SK-N-SH (cell line): ENCODE measurements at regions not wholly inside any gene's neighbourhood (a gene's known extent, or its start where the extent isn't known, plus 50 kb on each side); places are given as distances from the start of the nearest gene placed in this dataset.

Experiments used
- CTCF ChIA-PET: fragments of 300-600, 350-600 bp; formaldehyde crosslinking; extraction: SDS; loops from one replicate; lab custom pipeline; 2021; lab: Yijun Ruan, JAX
- POLR2A ChIA-PET: fragments of 350-600 bp; sonication (Branson Sonifier 250); formaldehyde crosslinking; extraction: SDS; loops from one replicate; lab custom pipeline; 2020; ENCODE audit warnings: antibody characterized with exemption, inconsistent platforms; lab: Yijun Ruan, JAX
- DNase-seq: peaks from one replicate; pipeline ENCODE4 v3.0.0; 2012
- H2AFZ ChIP-seq: fragments of 200-600 bp; sonication (generic); 2 replicates; pipeline ENCODE4 v1.8.1; 2016; ENCODE audit warnings: antibody characterized with exemption, mild to moderate bottlenecking, low read depth
- H3F3A ChIP-seq: fragments of 200-600 bp; sonication (generic); replicated peaks from 2 replicates; pipeline ENCODE3; 2016; ENCODE audit warnings: antibody characterized with exemption, mild to moderate bottlenecking; ENCODE audit not compliant: insufficient read depth
- H3K27ac ChIP-seq, 2 experiments: fragments of 200-500 bp in 1 of 2; fragments of 200-600 bp in 1 of 2; sonication (Bioruptor generic) in 1 of 2; sonication (generic), shearing (Covaris generic) in 1 of 2; 2 replicates each; pipeline versions ENCODE4 v1.5.1 to v1.6.1; 2014 to 2016; ENCODE audit warnings: low read depth in 2 of 2, inconsistent platforms in 1 of 2, low read length in 1 of 2, mild to moderate bottlenecking in 1 of 2, mixed read lengths in 1 of 2
- H3K27me3 ChIP-seq: fragments of 200-600 bp; sonication (generic), shearing (Covaris generic); 2 replicates; pipeline ENCODE4 v1.6.1; 2016; ENCODE audit warnings: mixed run types; ENCODE audit not compliant: insufficient read depth
- H3K36me3 ChIP-seq, 2 experiments: fragments of 200-500 bp in 1 of 2; fragments of 200-600 bp in 1 of 2; sonication (Bioruptor generic) in 1 of 2; sonication (generic) in 1 of 2; replicated peaks in 1 of 2; 2 replicates each; pipeline versions ENCODE3 to v1.5.1; 2014 to 2016; ENCODE audit warnings: low read length in 1 of 2, mild to moderate bottlenecking in 1 of 2; ENCODE audit not compliant: insufficient read depth in 2 of 2, control insufficient read depth in 1 of 2
- H3K4me1 ChIP-seq, 2 experiments: fragments of 200-500 bp in 1 of 2; fragments of 200-600 bp in 1 of 2; sonication (Bioruptor generic) in 1 of 2; sonication (generic), shearing (Covaris generic) in 1 of 2; 2 replicates each; pipeline versions ENCODE4 v1.5.1 to v1.6.1; 2014 to 2016; ENCODE audit warnings: low read depth in 1 of 2, low read length in 1 of 2, mixed run types in 1 of 2; ENCODE audit not compliant: insufficient read depth in 2 of 2, control insufficient read depth in 1 of 2
- H3K4me2 ChIP-seq: fragments of 200-600 bp; sonication (generic), shearing (Covaris generic); 2 replicates; pipeline ENCODE4 v1.6.1; 2017; ENCODE audit warnings: mixed run types
- H3K4me3 ChIP-seq, 2 experiments: fragments of 200-500 bp in 1 of 2; fragments of 200-600 bp in 1 of 2; sonication (Bioruptor generic) in 1 of 2; sonication (generic), shearing (Covaris generic) in 1 of 2; 2 replicates each; pipeline versions ENCODE4 v1.5.1 to v1.8.1; 2014 to 2016; ENCODE audit warnings: low read depth in 2 of 2, inconsistent platforms in 1 of 2, low read length in 1 of 2, mild to moderate bottlenecking in 1 of 2, mixed read lengths in 1 of 2, moderate library complexity in 1 of 2
- H3K79me2 ChIP-seq: fragments of 200-600 bp; sonication (generic); 2 replicates; pipeline ENCODE4 v1.8.1; 2017; ENCODE audit warnings: mild to moderate bottlenecking; ENCODE audit not compliant: insufficient read depth
- H3K9ac ChIP-seq: fragments of 200-600 bp; sonication (generic); 2 replicates; pipeline ENCODE4 v1.6.1; 2017; ENCODE audit warnings: mixed run types
- H3K9me2 ChIP-seq: fragments of 200-600 bp; sonication (generic); 2 replicates; pipeline ENCODE4 v1.6.1; 2017; ENCODE audit warnings: mixed run types
- H3K9me3 ChIP-seq: fragments of 200-600 bp; sonication (generic); 2 replicates; pipeline ENCODE4 v1.6.1; 2017; ENCODE audit warnings: mixed run types, mild to moderate bottlenecking, moderate library complexity
- H4K20me1 ChIP-seq: fragments of 200-600 bp; sonication (generic); 2 replicates; pipeline ENCODE4 v1.6.1; 2017; ENCODE audit warnings: mild to moderate bottlenecking, mixed run types; ENCODE audit not compliant: insufficient read depth
- CHD2 ChIP-seq: fragments of 150-350 bp; IDR thresholded peaks from 2 replicates; pipeline ENCODE4 v1.6.1; 2018; ENCODE audit warnings: low read length; ENCODE audit not compliant: partially characterized antibody
- FOSL2 ChIP-seq: IDR thresholded peaks from 2 replicates; pipeline ENCODE4 v1.4.0; 2012; ENCODE audit warnings: low read depth, mild to moderate bottlenecking, moderate library complexity, borderline replicate concordance
- FOXJ3 ChIP-seq: sonication (generic); formaldehyde crosslinking; IDR thresholded peaks from 2 replicates; pipeline ENCODE4 v1.5.1; 2020; ENCODE audit warnings: mild to moderate bottlenecking, missing genetic modification reagents
- FOXM1 ChIP-seq: IDR thresholded peaks from 2 replicates; pipeline ENCODE4 v1.4.0; 2012; ENCODE audit warnings: low read depth, mild to moderate bottlenecking
- GABPA ChIP-seq: IDR thresholded peaks from 2 replicates; pipeline ENCODE4 v1.4.0; 2012; ENCODE audit warnings: low read depth, mild to moderate bottlenecking
- JUND ChIP-seq: IDR thresholded peaks from 2 replicates; pipeline ENCODE4 v1.4.0; 2012
- MEF2A ChIP-seq: IDR thresholded peaks from 2 replicates; pipeline ENCODE4 v1.4.0; 2012; ENCODE audit warnings: low read depth, borderline replicate concordance
- NRF1 ChIP-seq: IDR thresholded peaks from 2 replicates; pipeline ENCODE4 v1.6.1; 2012; ENCODE audit warnings: low read depth, mild to moderate bottlenecking, low read length
- POLR2AphosphoS5 ChIP-seq: IDR thresholded peaks from 2 replicates; pipeline ENCODE4 v1.6.1; 2012; ENCODE audit warnings: low read depth, low read length
- RAD21 ChIP-seq: IDR thresholded peaks from 2 replicates; pipeline ENCODE4 v1.6.1; 2012; ENCODE audit warnings: mild to moderate bottlenecking, low read length
- RCOR1 ChIP-seq: fragments of 150-350 bp; IDR thresholded peaks from 2 replicates; pipeline ENCODE4 v1.6.1; 2017; ENCODE audit warnings: antibody characterized with exemption, low read length
- REST ChIP-seq: IDR thresholded peaks from 2 replicates; pipeline ENCODE4 v1.6.1; 2012; ENCODE audit warnings: mild to moderate bottlenecking, low read depth, low read length, moderate library complexity
- SIN3A ChIP-seq: IDR thresholded peaks from 2 replicates; pipeline ENCODE4 v1.6.1; 2012; ENCODE audit warnings: low read depth, mild to moderate bottlenecking, low read length, moderate library complexity, borderline replicate concordance
- TAF1 ChIP-seq: IDR thresholded peaks from 2 replicates; pipeline ENCODE4 v1.6.1; 2012; ENCODE audit warnings: low read depth, mild to moderate bottlenecking, low read length, moderate library complexity, borderline replicate concordance
- TCF12 ChIP-seq: IDR thresholded peaks from 2 replicates; pipeline ENCODE4 v1.4.0; 2012
- TEAD4 ChIP-seq: IDR thresholded peaks from 2 replicates; pipeline ENCODE4 v1.4.0; 2012; ENCODE audit warnings: mild to moderate bottlenecking, borderline replicate concordance; ENCODE audit not compliant: insufficient read depth
- YY1 ChIP-seq: IDR thresholded peaks from 2 replicates; pipeline ENCODE4 v1.4.0; 2012; ENCODE audit warnings: low read depth, mild to moderate bottlenecking
- ZBTB33 ChIP-seq: IDR thresholded peaks from 2 replicates; pipeline ENCODE4 v1.4.0; 2012; ENCODE audit warnings: low read depth, borderline replicate concordance
- WGBS: methylation state at CpG from one replicate; pipeline ENCODE4 v1.1.6; 2017; ENCODE audit warnings: low lambda C conversion rate; 5-methylcytosine and 5-hydroxymethylcytosine counted together
- TF ChIP-seq, protein P1 (sequence below): IDR thresholded peaks from 2 replicates; pipeline ENCODE4 v1.4.0; 2012; ENCODE audit warnings: low read depth, borderline replicate concordance
- TF ChIP-seq, protein P2 (sequence below): fragments of 150-350 bp; IDR thresholded peaks from 2 replicates; pipeline ENCODE4 v1.6.1; 2017; ENCODE audit warnings: antibody characterized with exemption, low read length, low read depth, borderline replicate concordance
- TF ChIP-seq, protein P3 (sequence below): fragments of 150-350 bp; IDR thresholded peaks from 2 replicates; pipeline ENCODE4 v1.6.1; 2016; ENCODE audit warnings: mild to moderate bottlenecking, low read depth, low read length

- TF ChIP-seq FOSL2 (no peak), RCOR1 (no peak), FOXM1 (no peak)
Measured at GRCh38 chr5:74138721-74139120, 501.8 kb downstream of the ENC1 start (continued).

DNA sequence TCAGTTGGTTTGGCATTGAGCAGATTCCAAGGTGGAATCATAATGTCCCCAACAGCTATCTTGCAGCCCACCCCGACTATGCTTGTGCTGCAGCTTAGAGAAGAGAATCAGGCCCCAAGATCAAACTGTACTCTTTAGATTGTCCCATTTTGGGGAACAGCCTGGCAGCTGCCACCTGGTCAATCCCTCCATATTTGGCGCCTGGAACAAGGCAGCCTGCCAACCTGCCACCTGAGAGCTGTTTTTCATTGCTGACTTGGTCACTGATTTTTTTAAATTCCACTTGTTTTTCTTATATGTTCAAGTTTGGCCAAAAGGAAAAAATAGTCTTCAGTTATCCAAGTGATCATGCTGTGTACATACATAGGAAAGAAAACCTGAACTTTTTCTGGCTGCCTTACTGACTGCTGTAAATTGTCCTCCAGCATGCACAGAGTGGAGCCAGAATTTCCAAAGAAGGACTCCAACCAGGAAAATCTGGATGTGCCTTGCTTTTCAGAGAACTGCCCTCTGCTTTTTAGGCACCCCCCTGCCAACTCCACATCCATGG lies 504.2 kb downstream of the ENC1 start:
- Histone ChIP-seq H3K9ac (no peak overlapping the region), H3K9me2 (no peaks in the 10 kb centered on the region), H3K27me3 (no peaks in the 10 kb centered on the region), H2AFZ (no peak overlapping the region), H3K4me3 (no peak overlapping the region), H3K4me1 (peaks cover 0 to 6% of the 10 kb centered on the region in 2 experiments; a peak in 2 of 4 replicates), H3K79me2 (no peaks in the 10 kb centered on the region), H3K36me3 (no peaks in the 10 kb centered on the region), H3F3A (no peaks in the 10 kb centered on the region), H4K20me1 (no peaks in the 10 kb centered on the region), H3K4me2 (no peak overlapping the region), H3K9me3 (no peaks in the 10 kb centered on the region), H3K27ac (no peak overlapping the region)
- TF ChIP-seq SIN3A: no peak
- no peak for TF ChIP-seq CHD2
- TF ChIP-seq JUND: no peak
- no peak for TF ChIP-seq GABPA
- no peak for TF ChIP-seq REST
- TF ChIP-seq FOXJ3: no peak
- TF ChIP-seq POLR2AphosphoS5: no peak
- no peak for TF ChIP-seq TCF12
- TF ChIP-seq, protein P1, sequence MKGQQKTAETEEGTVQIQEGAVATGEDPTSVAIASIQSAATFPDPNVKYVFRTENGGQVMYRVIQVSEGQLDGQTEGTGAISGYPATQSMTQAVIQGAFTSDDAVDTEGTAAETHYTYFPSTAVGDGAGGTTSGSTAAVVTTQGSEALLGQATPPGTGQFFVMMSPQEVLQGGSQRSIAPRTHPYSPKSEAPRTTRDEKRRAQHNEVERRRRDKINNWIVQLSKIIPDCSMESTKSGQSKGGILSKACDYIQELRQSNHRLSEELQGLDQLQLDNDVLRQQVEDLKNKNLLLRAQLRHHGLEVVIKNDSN: no peak
- TF ChIP-seq YY1: no peak
- TF ChIP-seq TEAD4: no peak
- TF ChIP-seq TAF1: no peak
- no peak for TF ChIP-seq RCOR1
- TF ChIP-seq NRF1: no peak
- no peak for TF ChIP-seq RAD21
- TF ChIP-seq MEF2A: no peak
- TF ChIP-seq, protein P2, sequence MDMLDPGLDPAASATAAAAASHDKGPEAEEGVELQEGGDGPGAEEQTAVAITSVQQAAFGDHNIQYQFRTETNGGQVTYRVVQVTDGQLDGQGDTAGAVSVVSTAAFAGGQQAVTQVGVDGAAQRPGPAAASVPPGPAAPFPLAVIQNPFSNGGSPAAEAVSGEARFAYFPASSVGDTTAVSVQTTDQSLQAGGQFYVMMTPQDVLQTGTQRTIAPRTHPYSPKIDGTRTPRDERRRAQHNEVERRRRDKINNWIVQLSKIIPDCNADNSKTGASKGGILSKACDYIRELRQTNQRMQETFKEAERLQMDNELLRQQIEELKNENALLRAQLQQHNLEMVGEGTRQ: no peak
- TF ChIP-seq ZBTB33: no peak
- TF ChIP-seq, protein P3, sequence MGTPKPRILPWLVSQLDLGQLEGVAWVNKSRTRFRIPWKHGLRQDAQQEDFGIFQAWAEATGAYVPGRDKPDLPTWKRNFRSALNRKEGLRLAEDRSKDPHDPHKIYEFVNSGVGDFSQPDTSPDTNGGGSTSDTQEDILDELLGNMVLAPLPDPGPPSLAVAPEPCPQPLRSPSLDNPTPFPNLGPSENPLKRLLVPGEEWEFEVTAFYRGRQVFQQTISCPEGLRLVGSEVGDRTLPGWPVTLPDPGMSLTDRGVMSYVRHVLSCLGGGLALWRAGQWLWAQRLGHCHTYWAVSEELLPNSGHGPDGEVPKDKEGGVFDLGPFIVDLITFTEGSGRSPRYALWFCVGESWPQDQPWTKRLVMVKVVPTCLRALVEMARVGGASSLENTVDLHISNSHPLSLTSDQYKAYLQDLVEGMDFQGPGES: no peak
- 81% methylated on average over 2 of the region's 2 CpGs for WGBS
- CTCF ChIA-PET: interaction anchor here (0.6 to 0.9 kb wide), 2 partner anchors 13 to 16 kb away, joined by 3 to 4 read pairs; no protein-coding TSS in a partner anchor
- DNase-seq: no peak
- POLR2A ChIA-PET: no interaction called here
